ENCODE measurements at regions not wholly inside any gene's neighbourhood (a gene's known extent, or its start where the extent isn't known, plus 50 kb on each side); places are given as distances from the start of the nearest gene placed in this dataset.

GRCh38 chr3:127482216-127483004 is 108.1 kb downstream of the TPRA1 start:
- dilution Hi-C loops (cut with HindIII; ENCODE audit: low sequenced_read_pairs, unreplicated experiment) (no loop called here), in situ Hi-C loops (cut with MboI; ENCODE audit: low sequenced_read_pairs) (no loop called here), intact Hi-C loops (cut with micrococcal nuclease) (no loop called here)
- no peak overlapping the region for H3K23ac ChIP-seq (ENCODE audit: low read depth, low read length)
- no peak overlapping the region for H2AK5ac ChIP-seq (ENCODE audit: low read depth, low read length)
- H3K27ac ChIP-seq (ENCODE audit: insufficient read depth, low read length) = no peak overlapping the region
- no peak overlapping the region for H2BK120ac ChIP-seq (ENCODE audit: low read depth, low read length)
- H3K9me1 ChIP-seq (ENCODE audit: insufficient read depth, low read length) = no peaks in the 10 kb centered on the region
- H3K36me3 ChIP-seq (ENCODE audit: control insufficient read depth, insufficient read depth, low read length) = no peaks in the 10 kb centered on the region
- no peak overlapping the region for H2AFZ ChIP-seq (replicated peaks; ENCODE audit: low read length, poor library complexity)
- H3K79me1 ChIP-seq (ENCODE audit: low read depth in 1 of 2, low read length in 2 of 2) = no peaks in the 10 kb centered on the region
- H4K5ac ChIP-seq (ENCODE audit: low read depth, low read length) = no peak overlapping the region
- H2BK20ac ChIP-seq (ENCODE audit: low read depth, low read length) = no peak overlapping the region
- H3K4me3 ChIP-seq (ENCODE audit: insufficient read depth, low read depth, low read length) = no peak overlapping the region
- no peak overlapping the region for H2BK5ac ChIP-seq (ENCODE audit: low read depth, low read length, poor library complexity, severe bottlenecking)
- TF ChIP-seq RAD21 (IDR thresholded peaks at IDR 0.05; ENCODE audit: low read length) = no peak
- TF ChIP-seq BHLHE40 (IDR thresholded peaks at IDR 0.05; ENCODE audit: low read depth, low read length) = no peak
- no peak for TF ChIP-seq SMC3 (IDR thresholded peaks at IDR 0.05; ENCODE audit: low read depth, low read length)
- TF ChIP-seq RCOR1 (IDR thresholded peaks at IDR 0.05; ENCODE audit: insufficient replicate concordance, low read length) = no peak
- no peak for TF ChIP-seq MAZ (IDR thresholded peaks at IDR 0.05; ENCODE audit: borderline replicate concordance, low read depth, low read length)
- no peak for TF ChIP-seq CEBPB (IDR thresholded peaks at IDR 0.05; ENCODE audit: low read depth, low read length)
- no peak for TF ChIP-seq POLR2A (IDR thresholded peaks at IDR 0.05; ENCODE audit: low read depth, low read length)
- TF ChIP-seq MAFK (IDR thresholded peaks at IDR 0.05; ENCODE audit: low read depth, low read length) = no peak
- TF ChIP-seq MXI1 (IDR thresholded peaks at IDR 0.05; ENCODE audit: borderline replicate concordance, low read depth, low read length) = no peak
- H3K14ac ChIP-seq (replicated peaks; ENCODE audit: low read depth, low read length) = no peak overlapping the region
- POLR2A ChIA-PET (ENCODE audit: unreplicated experiment) = no interaction called here
- peak; percentile 6 for DNase-seq
- H3K27me3 ChIP-seq (ENCODE audit: control insufficient read depth, insufficient read depth, low read length) = peaks cover 30% of the 10 kb centered on the region
- no peak overlapping the region for H2AK9ac ChIP-seq (replicated peaks; ENCODE audit: low read depth, low read length, poor library complexity)
- H4K8ac ChIP-seq (ENCODE audit: low read depth in 2 of 2, low read length in 2 of 2) = no peak overlapping the region
- no peaks in the 10 kb centered on the region for H3K4me1 ChIP-seq (ENCODE audit: control insufficient read depth, insufficient read depth, low read length)
- no peaks in the 10 kb centered on the region for H3K9me3 ChIP-seq (ENCODE audit: control insufficient read depth, insufficient read depth, low read length)
- no peak overlapping the region for H4K91ac ChIP-seq (ENCODE audit: insufficient read depth, low read depth, low read length)
- WGBS, 2 experiments (ENCODE audit: extremely low coverage in 2 of 2, insufficient read length in 1 of 2) = 60% methylated on average over 5 of the region's 14 CpGs; no CpG with 5 or more reads in 1 of the 2 experiments
- no peak overlapping the region for H3K4ac ChIP-seq (ENCODE audit: low read depth, low read length)
- H3K56ac ChIP-seq (ENCODE audit: extremely low read depth, insufficient read depth, low read length) = no peak overlapping the region
- BruUV-seq (replicated peaks) = no TSS peak
- H4K20me1 ChIP-seq (ENCODE audit: insufficient read depth, low read length) = no peaks in the 10 kb centered on the region
- no peak overlapping the region for H2BK15ac ChIP-seq (ENCODE audit: low read depth, low read length)
- no peak overlapping the region for H3K18ac ChIP-seq (ENCODE audit: low read depth, low read length)
- ATAC-seq (ENCODE audit: low read depth) = no peak
- H3K4me2 ChIP-seq (ENCODE audit: low read depth, low read length) = no peak overlapping the region
- CTCF ChIA-PET = no interaction called here
- H3K9ac ChIP-seq (ENCODE audit: low read depth, low read length) = no peak overlapping the region

All from IMR-90 (cell line).